C4-2B (cell line): ENCODE measurements at regions not wholly inside any gene's neighbourhood (a gene's known extent, or its start where the extent isn't known, plus 50 kb on each side); places are given as distances from the start of the nearest gene placed in this dataset.

Source experiments
- H3K27ac ChIP-seq: fragments of 450-650 bp; 2 replicates; pipeline ENCODE4 v1.5.1; 2017
- CTCF ChIP-seq: fragments of 450-650 bp; conservative IDR thresholded peaks from 2 replicates; pipeline ENCODE4 v1.5.1; 2017; ENCODE audit warnings: mild to moderate bottlenecking
- ZFX ChIP-seq: fragments of 450-650 bp; IDR thresholded peaks from 2 replicates; pipeline ENCODE4 v1.6.1; 2017

- no peak overlapping the region for H3K27ac ChIP-seq
- TF ChIP-seq CTCF (no peak), ZFX (no peak)
Measured at GRCh38 chr4:22045051-22045630, 96.6 kb upstream of the KCNIP4 start.

DNA sequence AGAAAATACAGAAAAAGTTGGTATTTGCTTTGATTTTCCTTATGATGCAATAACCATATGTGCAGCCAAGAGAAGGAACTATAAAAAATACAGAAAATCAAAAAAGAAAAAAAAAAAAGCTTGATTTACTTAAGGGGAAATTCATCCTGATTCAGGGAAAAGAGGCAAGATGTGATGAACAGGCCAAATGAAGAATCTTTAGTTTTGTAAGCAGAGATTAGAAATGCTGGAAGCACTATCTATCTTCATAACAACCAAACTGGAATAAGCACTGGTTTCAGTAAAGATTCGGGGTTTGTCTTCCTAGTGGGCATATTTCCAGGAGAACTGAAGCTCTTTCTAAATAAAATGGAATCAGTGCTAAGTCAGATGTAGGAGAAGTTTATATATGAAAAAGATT lies 82.9 kb upstream of the KCNIP4 start:
- H3K27ac ChIP-seq: no peak overlapping the region
- TF ChIP-seq CTCF (no peak), ZFX (no peak)

DNA sequence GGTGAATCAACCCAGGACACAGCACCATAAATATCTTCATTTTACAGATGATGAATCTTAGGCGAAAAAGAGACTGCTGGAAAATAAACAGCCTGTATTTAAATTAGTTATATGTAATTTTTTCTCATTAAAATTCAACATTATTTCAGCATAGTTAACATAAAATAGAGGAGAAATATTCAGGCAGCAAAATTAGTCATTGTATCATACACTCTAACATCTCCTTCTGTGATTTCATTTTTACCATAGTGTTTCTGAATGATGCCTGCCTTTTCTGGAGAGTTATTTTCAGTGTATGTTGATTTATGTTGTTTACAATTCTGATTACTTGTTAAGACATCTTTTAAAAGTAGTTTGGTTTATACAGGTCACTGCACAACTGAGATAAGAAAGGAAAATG lies 82.3 kb upstream of the KCNIP4 start:
- no peak overlapping the region for H3K27ac ChIP-seq
- TF ChIP-seq ZFX (no peak), CTCF (no peak)

GRCh38 chr4:22030307-22030706 lies 81.7 kb upstream of the KCNIP4 start:
- no peak for TF ChIP-seq ZFX
- TF ChIP-seq CTCF: no peak
- no peak overlapping the region for H3K27ac ChIP-seq

- H3K27ac ChIP-seq: no peak overlapping the region
- TF ChIP-seq CTCF: no peak
- no peak for TF ChIP-seq ZFX
Measured at GRCh38 chr4:22029803-22030202, 81.2 kb upstream of the KCNIP4 start.

- no peak for TF ChIP-seq ZFX
- no peak for TF ChIP-seq CTCF
Measured at GRCh38 chr4:22021106-22021505, 72.5 kb upstream of the KCNIP4 start.

DNA sequence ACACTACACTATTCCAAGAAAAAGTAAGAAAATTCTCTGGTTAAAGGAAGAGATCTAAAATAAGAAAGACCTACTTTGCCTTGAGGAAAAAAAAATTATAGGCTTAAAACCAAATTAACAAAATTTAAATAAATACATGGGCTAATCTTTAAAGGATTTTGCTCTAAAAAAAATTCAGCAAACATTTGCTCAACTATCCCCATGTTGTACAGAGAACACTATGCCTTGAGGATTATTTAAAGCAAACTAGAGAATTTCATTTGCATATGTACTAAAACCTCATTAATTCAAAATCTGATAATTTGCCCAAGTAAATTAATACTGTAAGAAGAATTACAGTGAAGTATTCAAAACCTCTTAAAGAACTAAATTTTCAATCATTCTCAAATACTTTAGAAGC lies 71.6 kb upstream of the KCNIP4 start:
- TF ChIP-seq ZFX (no peak), CTCF (no peak)
- no peak overlapping the region for H3K27ac ChIP-seq

More at GRCh38 chr4:22021106-22021505, 72.5 kb upstream of the KCNIP4 start:
- H3K27ac ChIP-seq: no peak overlapping the region
